CD4-positive, alpha-beta T cell treated with Interferon gamma for 1 hour (primary cell): ENCODE measurements at regions not wholly inside any gene's neighbourhood (a gene's known extent, or its start where the extent isn't known, plus 50 kb on each side); places are given as distances from the start of the nearest gene placed in this dataset.

Experiments used
- DNase-seq: peaks from one replicate; pipeline ENCODE4 v3.0.0-alpha.2; 2020

DNA sequence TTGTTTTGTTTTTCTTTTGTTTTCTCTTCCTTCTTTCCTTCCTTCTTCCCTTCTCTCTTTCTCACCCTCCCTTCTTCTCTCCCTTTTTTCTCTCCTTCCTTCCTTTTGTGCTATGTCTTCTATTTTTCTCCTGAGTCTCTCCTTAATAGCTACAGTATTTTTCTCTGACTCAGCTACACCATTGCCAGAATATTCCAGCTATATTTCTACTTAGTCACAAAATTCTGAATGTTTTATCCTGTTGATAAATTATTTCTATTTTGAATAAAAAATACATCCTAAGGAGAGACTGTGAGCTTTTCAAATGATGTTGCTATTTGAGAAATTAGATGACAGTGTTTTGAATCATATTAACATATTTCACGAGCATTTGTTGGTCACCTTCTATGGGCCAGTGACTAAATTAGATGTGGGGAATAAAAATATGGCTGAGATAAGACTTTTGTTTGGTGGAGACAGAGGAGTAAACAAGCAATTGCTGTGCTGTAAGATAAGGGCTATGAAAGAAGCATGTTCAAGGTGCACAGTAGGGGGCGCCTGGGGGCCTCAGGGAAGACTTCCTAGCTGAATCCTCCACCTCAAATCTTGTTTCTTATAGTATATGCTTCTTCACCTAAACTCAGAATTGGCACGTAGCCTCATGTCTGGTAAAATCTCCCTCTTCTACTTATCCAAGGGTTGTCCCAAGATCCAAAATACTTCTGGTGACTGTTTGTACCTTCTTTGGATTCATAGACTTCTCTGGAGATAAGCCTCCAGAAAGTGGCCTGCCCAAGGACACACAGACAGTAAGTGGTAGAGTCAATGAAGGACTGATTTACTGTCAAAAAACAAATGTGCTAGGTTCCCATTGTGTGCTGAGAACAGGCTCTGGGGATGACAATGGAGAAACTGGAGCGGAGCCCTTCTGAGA is 115.5 kb upstream of the CREB5 start:
- peak; percentile 17 for DNase-seq

DNA sequence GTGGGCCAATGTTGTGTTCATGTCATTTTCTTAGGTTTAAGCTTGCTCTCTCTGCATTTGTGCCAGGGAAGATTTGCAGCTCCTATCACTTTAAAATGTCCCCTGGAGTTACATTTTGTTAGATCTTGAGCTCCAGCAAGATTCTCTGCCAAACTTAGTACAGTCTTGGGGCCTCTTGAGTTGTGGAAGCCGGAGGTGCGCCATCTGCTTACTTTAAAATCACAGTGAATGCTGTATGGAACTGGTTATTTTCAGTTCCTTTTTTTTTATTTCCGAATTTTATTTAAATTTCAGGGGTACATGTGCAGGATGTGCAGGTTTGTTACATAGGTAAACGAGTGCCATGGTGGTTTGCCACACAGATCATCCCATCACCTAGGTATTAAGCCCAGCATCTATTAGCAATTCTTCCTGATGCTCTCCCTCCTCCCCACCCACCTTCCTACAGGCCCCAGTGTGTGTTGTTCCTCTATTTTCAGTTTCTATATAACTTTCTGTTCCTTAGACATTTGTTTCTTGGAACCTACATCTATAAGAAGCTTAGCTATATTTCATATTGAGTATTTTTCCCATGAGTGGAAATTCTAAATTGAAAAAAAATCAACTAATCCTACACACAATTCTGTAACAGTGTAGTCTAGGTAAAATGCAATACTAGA is 114.4 kb upstream of the CREB5 start:
- DNase-seq: no peak

DNA sequence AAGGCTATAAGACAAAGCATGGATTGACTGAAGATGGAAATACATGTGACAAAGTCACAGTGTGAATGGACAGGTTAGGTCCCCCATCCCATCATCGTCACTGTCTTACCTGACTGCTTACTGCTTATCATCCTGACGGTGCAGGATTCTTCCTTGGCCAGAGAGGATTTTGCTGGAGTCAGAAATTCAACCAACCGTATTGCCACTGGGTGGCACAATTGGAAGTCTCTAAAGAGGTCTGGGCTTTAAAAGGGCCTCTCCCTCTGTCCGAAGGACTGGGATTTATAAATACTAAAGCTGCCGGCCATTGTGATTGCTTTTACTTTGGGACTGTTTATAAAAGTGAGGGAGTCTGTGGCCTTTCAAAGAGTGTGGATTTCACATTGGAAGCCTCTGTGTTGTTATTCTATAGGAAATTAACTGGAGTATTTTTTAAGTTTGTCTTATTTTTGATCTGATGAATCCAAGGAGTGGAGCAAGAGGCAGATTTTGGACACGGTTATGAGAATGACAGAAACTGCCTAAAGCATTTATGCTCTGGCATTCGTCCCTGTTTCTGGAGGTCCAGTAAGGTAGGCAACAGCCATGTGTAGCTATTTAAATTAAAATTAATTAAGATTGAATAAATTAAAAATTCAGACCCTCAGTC is 113.3 kb upstream of the CREB5 start:
- no peak for DNase-seq

DNA sequence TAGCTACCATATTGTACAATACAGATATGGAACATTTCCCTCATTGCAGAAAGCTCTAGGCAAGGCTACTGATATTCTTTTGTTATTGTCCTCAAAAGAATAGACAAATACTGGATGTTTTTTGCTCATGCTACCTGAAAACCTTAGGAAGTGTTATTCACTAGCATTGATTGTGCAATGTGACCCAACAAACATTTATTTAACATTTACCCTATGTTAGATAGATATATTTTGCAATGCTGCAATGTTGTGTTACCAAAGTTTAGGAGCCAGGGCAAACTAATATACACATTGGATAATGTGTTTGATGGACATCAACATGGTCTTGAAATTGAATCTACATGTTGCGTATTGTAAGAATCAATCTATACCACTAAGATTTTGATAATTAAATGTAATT is 112.8 kb upstream of the CREB5 start:
- DNase-seq: no peak

DNA sequence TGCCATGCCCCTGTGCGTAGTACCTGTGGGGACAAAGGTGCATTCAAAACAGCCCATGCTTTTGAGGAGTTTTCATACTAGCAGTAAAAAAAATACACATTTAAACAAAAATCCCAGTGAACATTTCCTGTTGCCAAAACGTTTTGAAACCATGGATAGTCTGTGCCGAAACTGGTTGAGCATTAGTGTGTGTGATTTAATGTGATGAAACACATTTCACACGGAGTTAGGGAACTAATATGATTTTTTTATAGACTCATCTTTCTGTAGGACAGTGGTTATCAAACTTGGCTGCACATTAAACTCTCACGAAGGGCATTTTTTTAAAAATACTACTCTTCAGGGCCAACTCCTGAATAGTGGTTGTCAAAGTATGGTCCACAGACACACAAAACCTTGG is 111.8 kb upstream of the CREB5 start:
- DNase-seq: no peak

DNA sequence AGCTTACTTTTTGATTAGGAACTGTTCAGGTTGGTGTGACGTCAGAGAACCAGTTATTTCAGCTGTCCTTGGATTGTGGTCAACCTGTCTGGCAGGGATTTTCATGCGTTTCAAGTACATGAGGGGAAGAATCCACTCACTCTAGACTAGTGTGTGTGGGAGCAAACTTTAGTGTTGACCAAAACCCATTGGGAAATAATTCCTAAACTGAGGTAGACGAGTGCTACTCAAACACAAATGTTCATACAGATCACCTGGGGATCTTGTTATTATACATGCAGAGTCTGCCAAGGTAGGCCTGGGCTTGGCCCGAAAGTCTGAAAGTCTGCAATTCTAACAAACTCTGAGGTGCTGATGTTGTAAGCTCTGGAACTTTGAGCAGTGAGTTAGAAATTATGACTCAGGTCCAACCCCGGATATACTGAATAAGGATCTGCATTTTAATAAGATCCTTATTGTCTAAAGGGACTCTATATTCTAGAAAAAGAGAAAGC is 111.1 kb upstream of the CREB5 start:
- DNase-seq: no peak

DNA sequence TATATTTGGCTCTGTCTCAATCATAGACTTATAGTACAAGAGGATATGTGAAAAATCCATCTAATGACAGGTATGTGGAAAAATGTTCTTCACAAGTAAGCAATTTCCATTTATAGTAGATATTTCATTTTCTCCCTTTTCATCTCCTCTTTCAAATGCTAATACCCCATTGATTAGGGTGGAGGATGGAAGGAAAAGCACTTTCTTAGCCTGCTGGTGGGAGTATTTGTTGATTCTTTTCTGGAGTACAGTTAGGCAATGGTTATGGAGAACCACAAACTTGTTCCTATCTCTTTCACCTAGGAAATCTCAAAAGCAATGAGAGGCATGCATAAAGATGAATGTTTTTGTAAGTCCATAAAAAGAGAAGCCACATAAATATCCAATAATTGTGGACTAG is 108.0 kb upstream of the CREB5 start:
- DNase-seq: no peak

DNA sequence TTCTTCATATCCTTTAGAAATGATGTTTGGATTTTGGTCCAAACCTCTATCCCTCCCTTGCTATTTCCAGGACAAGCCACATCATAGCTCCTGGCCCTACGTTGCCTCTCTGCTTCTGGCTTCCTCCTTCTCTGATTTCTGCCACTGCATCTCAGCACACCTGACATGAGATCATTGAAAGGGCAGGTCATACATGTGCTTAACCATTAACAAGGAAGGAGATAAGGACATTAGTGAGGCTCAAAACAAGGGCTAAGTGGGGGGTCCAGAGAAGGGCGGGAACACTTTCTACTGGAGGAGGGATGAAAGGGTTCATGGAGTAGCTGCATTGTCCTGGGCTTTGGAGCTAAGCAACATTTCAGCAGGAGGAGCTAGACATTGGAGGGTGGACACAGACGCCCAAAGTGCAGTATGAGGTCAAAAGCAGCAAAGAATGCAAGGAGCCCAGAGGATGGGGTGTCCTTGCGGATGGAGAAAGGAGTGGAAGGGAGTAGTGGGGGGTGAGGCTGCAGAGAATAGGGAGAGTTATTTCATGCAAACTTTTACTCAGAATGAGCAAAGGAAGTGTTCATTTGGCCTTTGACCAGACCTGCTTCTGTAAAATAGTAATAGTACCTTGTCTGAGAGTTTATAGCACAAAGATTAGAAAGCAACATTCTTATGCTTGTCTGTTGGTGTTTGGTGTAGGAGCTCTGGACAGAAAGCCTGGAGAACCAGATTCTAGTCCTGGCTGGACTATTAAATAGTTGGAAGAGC is 102.4 kb upstream of the CREB5 start:
- DNase-seq: no peak

DNA sequence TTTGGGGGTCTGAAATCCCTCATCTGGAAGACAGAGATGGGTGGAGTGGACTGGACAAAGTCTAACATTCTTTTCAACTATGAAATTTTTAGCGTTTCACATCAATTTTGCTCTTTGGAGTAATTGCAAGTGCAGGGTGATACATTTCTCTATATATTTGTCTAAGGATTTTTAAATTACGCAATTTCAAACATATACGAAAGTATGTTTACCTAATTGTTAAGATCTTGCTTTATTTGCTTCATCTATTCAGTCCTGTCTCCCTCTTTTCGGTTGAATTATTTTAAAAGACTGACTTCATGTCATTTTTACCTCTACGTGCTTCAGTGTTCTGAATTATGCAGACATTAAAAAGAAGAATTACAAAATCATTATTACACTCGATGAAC is 101.9 kb upstream of the CREB5 start:
- DNase-seq: no peak

DNA sequence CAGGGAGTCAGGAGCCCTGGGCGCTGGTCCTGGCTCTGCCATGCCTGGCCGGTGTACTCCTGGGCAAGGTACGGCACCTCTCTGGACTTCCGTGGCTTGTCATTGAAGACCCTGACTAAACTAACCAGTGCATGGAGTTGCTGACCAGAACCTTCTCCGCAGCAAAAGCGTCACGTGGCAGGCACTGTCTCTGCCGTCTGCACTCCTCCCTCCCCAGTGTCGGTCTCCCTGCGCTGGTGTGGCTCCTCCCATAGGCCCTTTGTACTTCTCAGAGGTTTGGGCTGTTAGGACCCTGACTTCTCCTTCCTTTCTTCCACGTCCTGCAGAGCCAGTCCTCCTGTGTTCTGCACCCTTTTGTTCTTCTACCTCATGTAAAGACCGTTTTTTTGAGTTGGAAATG is 100.6 kb upstream of the CREB5 start:
- no peak for DNase-seq

DNA sequence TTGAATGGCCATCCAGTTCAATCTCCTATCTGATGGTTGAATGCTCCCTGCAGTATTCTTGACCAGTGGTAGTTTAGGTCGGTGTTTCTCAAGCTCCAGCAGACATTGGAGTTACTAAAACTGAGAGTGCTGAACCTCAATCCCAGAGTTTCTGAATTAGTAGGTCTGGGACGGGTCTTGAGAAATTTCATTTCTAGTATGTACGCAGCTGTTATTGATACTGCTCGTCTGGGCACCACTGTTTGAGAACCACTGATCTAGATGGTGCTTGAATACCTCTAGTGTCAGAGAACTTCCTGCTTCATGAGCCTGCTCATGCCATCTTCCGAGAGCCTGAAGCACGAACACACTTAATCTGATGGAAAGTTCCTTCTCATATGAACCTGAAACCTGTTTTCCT is 99.4 kb upstream of the CREB5 start:
- no peak for DNase-seq

DNA sequence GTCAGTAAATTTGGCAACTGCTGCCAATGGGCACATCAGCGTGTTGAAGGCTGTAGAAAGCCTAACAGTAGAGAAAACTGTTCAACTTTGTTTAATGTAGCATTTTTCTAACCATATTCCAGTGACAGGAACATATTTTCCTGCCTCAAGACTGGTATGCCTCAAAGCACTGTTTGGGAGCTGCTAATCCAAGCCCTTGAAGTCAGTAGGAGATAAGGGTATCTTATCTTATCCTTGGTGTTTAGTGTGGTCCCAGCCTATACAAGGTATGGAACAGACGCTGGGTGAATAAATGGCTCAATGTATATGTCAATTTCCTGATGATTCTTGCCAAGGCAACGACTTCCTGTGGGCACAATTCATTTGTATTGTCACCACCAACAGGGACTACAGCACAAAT is 97.5 kb upstream of the CREB5 start:
- DNase-seq: no peak

DNA sequence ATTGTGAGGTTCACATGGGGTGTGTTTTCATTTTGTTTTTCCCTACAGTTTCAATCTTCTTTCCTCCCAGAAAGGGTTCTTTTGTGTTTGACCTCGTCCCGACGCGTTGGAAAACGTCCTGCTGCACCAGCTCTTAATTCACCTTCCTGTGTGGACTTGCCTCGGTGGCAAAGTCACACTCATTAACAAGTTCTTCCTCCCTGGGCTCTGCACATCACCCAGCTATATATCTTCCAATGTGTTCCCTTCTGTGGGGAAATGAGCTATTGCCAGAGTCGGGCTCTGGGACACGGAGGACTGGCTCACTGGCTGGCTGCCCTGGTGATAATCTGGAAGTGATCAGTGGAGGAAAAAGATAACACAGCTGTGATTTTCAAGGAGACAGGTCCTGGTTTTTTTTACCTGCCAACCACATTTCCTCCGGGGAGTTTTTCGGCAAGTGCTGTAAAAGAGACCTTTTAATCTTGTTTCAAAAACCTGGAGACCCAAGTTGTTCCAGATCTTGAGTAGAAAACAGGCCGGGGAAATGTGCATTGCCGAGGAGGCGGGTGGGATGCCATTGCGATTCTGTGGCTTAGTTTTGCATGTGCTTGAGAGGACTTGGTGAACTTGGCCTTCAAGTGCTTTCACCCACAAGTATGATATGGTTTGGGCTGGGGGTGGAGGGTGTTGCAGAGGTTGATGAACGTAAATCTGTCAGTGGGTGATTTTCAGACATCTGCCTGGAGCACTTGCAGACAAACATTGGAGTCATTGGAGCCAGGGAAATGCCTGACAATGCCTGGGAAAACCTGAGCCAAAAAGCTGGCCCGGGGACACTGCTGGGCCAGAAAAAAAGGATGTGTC is 96.5 kb upstream of the CREB5 start:
- DNase-seq: no peak

DNA sequence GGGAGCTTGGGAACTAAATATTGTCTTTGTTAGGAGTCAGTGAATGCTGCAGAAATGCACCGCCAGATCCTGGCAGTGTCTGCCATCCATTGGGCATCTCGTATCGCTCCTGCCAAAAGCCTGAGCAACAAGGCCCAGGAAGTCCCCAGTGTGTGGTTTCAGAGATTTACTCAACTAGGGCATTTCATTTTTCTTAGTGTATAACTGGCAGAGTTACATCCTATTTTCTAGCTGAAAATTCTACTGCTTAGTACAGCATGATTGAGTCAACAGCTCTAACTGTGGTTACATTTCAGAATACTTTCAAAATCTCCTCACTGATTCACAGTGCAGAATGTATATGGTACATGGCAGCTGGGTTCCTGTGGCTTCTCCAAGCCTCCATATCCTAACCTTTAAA is 95.8 kb upstream of the CREB5 start:
- DNase-seq: no peak

DNA sequence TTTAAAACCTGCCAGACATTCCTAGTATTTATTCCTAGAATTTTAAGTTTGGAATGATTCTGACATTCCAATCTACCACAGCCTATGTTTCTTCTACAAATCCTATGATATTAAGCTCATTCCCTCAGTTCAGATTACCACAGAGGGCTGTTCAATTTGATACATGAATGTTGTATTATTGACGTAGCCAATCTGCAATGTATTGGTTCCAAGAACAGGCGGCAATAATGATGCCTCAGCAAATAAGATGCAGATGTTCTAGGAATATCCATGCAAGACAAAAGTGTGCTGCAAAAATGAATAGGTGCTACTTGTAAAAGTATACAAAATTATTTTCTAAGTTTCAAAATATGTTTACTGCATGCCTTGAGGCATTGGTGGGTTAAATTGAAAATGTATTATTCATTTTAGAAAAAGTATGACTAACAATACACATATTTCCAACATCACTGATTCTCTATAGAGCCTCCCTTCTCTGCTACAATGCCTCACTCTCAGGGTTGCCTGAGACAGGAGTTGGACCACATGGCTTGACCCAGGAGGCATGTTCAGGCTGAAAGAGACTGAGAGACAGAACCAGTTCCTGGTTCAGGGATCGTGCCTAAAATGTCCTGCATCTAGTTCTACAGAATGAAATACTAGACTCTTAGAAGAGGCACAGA is 94.1 kb upstream of the CREB5 start:
- DNase-seq: no peak

DNA sequence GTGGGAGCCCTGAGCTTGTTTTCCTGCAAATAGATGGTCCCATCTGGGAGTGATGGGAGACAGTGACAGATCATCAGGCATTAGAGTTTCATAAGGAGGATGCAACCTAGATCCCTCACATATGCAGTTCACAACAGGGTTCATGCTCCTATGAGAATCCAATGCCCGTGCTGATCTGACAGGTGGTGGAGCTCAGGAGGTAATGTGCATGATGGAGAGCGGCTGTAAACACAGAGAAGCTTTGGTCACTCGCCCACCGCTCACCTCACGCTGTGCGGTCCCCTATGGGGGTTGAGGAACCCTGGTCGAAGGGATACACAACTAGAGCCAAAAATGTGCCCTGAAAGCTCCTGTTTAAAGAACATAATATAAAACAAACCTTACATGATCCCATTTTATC is 88.5 kb upstream of the CREB5 start:
- DNase-seq: no peak

DNA sequence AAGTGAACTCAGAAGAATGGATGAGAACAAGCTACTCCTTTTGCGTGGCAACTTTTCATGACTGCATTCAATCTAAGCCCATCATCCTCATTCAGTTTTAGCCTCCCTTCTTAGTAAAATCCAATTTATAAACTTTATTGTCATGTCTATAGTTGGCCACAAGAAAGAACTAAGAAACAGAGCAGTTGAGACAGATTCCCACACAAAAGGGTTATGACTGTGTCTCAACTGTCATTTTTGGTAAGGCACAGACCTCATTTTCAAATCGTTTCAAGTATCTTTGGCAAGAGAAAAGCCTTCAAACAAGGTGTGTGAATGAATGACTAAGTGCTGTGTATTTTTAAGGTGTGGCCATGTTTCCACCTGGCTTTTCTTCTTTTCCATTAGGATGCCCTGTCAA is 84.2 kb upstream of the CREB5 start:
- DNase-seq: no peak

DNA sequence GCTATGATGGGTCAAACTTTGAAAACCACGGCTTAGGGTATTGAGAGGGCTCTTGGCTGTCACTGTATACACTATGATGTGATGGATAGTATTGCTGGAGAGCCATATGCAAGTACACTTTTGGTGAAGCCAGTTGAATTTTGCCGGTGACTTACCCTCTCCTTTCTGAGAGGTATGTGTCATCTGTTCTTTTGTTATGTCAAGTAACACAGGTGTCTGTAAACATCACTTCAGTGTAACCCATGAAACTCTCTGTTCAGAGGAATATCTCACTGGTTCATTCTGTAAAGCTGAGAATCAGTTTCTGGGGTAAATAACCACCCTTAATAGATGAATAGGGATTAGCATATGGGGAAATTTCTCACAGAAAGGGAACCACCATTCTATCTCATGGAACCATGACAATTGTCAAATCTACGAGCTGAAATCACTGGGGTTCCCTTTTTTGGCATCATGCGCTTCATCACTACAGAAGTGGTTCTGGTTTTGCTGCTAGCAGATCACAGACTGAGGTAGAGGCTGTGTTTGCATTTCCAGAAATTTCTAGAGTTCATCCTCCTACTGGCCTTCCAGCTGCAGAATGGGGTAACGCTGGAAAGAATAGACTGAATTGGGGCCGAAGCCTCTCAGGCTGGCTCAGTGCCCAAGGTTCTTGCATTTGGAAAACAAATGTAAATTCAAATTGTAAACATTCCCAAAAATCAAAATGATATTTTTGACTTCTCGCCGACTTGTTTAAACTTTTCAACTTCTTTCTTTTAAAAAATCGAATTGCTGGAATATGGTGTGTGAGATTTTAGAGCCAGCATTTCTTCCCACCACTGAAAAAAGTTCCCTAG is 83.3 kb upstream of the CREB5 start:
- no peak for DNase-seq

DNA sequence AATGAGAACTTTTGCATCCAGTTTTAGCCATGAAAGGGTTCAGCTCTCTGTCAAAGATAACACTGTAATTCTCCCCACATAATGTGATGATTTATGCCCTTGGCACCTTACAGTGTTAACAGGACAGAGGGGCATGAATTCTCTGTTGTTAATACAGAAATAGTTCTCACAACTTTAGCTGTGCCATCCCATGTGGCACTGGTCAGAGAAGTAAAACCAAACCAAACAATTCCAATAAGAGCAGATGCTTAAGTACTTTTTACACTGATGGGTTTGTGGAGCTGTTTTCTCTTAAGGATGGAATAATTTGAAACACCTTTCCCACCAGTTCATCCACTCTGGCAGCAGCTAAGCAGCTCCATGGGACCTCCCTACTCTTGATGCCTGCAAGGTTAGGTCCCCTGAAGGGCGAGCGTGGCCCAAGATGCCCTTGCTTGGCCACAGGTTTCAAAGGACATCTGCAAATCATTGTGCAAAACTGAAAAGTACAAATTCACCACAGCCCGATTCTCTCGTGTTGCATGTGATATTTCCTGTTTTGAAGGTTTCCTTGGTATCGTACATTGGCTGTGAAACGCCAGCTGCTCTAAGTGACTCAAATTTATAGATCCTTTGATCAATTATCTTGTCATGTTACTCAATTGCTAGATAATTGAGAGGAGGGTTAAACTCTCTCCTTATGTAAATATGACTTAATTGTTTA is 82.5 kb upstream of the CREB5 start:
- DNase-seq: peak; percentile 5
